Stimulated activated CD8-positive, alpha-beta memory T cell treated with anti-CD3 and anti-CD28 coated beads, Interleukin-4, amount 100 ng/mL, for 1 hour (primary cell): ENCODE measurements at regions not wholly inside any gene's neighbourhood (a gene's known extent, or its start where the extent isn't known, plus 50 kb on each side); places are given as distances from the start of the nearest gene placed in this dataset.
A peak's percentile ranks its signal among the peaks of the same experiment; 100 is the strongest.
"Not testable (repeated sequence)": the region's sequence is repeated elsewhere in the genome, so short reads cannot be mapped to it uniquely, and the experiment has no call there.

Experiments used
- DNase-seq, 2 donors: peaks; one replicate each; pipeline ENCODE4 v3.0.0-alpha.2; 2020; ENCODE audit warnings: low read depth in 2 of 2, low spot score in 1 of 2

- no peak for DNase-seq
Measured at GRCh38 chr15:55126111-55126510, 70.6 kb downstream of the RSL24D1 start.

- no peak for DNase-seq
Measured at GRCh38 chr15:55124616-55125015, 72.1 kb downstream of the RSL24D1 start.

- no peak for DNase-seq
Measured at GRCh38 chr15:55118344-55118870, 78.3 kb downstream of the RSL24D1 start.

GRCh38 chr15:55116636-55117035, 80.1 kb downstream of the RSL24D1 start:
- no peak for DNase-seq

GRCh38 chr15:55113736-55114135, 83.0 kb downstream of the RSL24D1 start:
- DNase-seq: no peak

- no peak for DNase-seq
Measured at GRCh38 chr15:55112706-55113105, 84.0 kb downstream of the RSL24D1 start.

GRCh38 chr15:55110446-55110845, 86.3 kb downstream of the RSL24D1 start:
- no peak for DNase-seq

GRCh38 chr15:55108858-55109518, 87.8 kb downstream of the RSL24D1 start:
- DNase-seq: peak in 1 of 2 donors; percentile 11

- DNase-seq: no peak
Measured at GRCh38 chr15:55108448-55108847, 88.3 kb downstream of the RSL24D1 start.

GRCh38 chr15:55106155-55106554, 90.6 kb downstream of the RSL24D1 start:
- DNase-seq: no peak

GRCh38 chr15:55094136-55094535, 102.6 kb downstream of the RSL24D1 start:
- no peak for DNase-seq

- no peak for DNase-seq
Measured at GRCh38 chr15:55088207-55088606, 108.5 kb downstream of the RSL24D1 start.

- DNase-seq: no peak
Measured at GRCh38 chr15:55084673-55085072, 112.1 kb downstream of the RSL24D1 start.

- no peak for DNase-seq
Measured at GRCh38 chr15:55084216-55084615, 112.5 kb downstream of the RSL24D1 start.

- not testable (repeated sequence) for DNase-seq
Measured at GRCh38 chr15:55077052-55077451, 119.7 kb downstream of the RSL24D1 start.

- no peak for DNase-seq
Measured at GRCh38 chr15:55074431-55074830, 122.3 kb downstream of the RSL24D1 start.

GRCh38 chr15:55063970-55064369, 132.8 kb downstream of the RSL24D1 start:
- not testable (repeated sequence) for DNase-seq

GRCh38 chr15:55060836-55061235, 135.9 kb downstream of the RSL24D1 start:
- DNase-seq: no peak

- DNase-seq: no peak
Measured at GRCh38 chr15:55056500-55056899, 140.2 kb downstream of the RSL24D1 start.

GRCh38 chr15:55044162-55044561, 152.6 kb downstream of the RSL24D1 start:
- no peak for DNase-seq

GRCh38 chr15:55037071-55037470, 159.7 kb downstream of the RSL24D1 start:
- DNase-seq: no peak

- no peak for DNase-seq
Measured at GRCh38 chr15:55035749-55036148, 161.0 kb downstream of the RSL24D1 start.

GRCh38 chr15:55033574-55033973, 163.2 kb downstream of the RSL24D1 start:
- DNase-seq: no peak
